NCI-H446 treated with DMSO at 0.1 percent for 48 hours (cell line): ENCODE measurements at regions not wholly inside any gene's neighbourhood (a gene's known extent, or its start where the extent isn't known, plus 50 kb on each side); places are given as distances from the start of the nearest gene placed in this dataset.
"Not testable (repeated sequence)": the region's sequence is repeated elsewhere in the genome, so short reads cannot be mapped to it uniquely, and the experiment has no call there.

Source experiments
- DNase-seq: peaks from one replicate; lab custom pipeline; 2025; lab: John Stamatoyannopoulos, UW

GRCh38 chr5:126139773-126140172 is 283.4 kb upstream of the GRAMD2B start:
- DNase-seq = no peak

- no peak for DNase-seq
Observed at GRCh38 chr5:126143622-126144021, 279.6 kb upstream of the GRAMD2B start.

DNA sequence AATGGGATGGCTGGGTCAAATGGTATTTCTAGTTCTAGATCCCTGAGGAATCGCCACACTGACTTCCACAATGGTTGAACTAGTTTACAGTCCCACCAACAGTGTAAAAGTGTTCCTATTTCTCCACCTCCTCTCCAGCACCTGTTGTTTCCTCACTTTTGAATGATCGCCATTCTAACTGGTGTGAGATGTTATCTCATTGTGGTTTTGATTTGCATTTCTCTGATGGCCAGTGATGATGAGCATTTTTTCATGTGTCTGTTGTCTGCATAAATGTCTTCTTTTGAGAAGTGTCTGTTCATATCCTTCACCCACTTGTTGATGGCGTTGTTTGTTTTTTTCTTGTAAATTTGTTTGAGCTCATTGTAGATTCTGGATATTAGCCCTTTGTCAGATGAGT is 272.9 kb upstream of the GRAMD2B start:
- not testable (repeated sequence) for DNase-seq

DNA sequence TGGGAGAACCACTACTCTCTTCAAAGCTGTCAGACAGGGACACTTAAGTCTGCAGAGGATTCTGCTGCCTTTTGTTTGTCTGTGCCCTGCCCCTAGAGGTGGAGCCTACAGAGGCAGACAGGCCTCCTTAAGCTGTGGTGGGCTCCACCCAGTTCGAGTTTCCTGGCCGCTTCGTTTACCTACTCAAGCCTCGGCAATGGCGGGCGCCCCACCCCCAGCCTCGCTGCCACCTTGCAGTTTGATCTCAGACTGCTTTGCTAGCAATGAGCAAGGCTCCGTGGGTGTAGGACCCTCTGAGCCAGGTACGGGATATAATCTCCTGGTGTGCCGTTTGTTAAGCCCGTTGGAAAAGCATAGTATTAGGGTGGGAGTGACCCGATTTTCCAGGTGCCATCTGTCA is 267.9 kb upstream of the GRAMD2B start:
- DNase-seq = not testable (repeated sequence)

DNA sequence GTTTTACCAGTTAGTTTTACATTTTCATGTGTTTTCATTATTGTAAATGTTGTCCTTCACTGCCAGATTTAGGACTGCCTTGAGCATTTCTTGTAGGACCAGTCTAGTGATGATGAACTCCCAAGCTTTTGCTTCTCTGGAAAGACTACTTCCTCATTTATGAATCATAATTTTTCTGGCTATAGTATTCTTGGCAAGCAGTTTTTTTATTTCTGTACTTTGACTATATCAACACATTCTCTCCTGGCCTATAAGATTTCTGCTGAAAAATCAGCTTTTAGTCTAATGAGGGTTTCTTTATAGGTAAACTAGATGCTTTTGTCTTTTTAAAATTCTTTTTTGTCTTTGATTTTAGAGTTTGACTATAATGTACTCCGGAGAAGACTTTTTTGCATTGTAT is 256.8 kb upstream of the GRAMD2B start:
- no peak for DNase-seq

DNA sequence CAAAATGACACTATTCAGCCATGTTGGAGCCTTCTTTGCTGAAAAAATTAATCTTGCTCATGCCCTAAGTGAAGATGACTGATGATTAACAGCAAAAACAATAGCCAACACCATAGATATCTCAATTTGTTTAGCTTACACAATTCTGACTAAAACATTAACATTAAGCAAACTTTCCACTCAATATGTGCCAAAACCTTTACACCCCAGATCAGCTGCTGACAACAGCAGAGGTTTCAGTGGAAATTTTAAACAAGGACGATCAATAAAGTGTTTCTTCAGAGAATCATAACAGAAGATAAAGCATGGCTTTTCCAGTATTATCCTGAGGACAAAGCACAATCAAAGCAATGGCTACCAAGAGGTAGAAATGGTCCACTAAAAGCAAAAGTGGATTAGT is 254.4 kb upstream of the GRAMD2B start:
- no peak for DNase-seq

GRCh38 chr5:126171916-126172315 is 251.3 kb upstream of the GRAMD2B start:
- no peak for DNase-seq

DNA sequence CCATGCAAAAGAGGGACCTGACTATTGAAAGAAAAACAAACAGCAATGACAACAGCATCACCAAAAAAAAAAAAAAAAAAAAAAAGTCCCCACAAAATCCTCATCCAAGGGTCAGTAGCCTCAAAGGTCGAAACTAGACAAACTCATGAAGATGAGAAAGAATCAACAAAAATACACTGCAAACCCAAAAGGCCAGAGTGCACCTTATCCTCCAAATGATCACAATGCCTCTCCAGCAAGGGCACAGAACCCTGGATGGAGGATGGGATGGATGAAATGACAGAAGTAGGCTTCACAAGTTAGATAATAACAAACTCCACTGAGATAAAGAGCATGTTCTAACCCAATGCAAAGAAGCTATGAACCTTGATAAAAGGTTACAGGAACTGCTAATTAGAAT is 250.4 kb upstream of the GRAMD2B start:
- no peak for DNase-seq

DNA sequence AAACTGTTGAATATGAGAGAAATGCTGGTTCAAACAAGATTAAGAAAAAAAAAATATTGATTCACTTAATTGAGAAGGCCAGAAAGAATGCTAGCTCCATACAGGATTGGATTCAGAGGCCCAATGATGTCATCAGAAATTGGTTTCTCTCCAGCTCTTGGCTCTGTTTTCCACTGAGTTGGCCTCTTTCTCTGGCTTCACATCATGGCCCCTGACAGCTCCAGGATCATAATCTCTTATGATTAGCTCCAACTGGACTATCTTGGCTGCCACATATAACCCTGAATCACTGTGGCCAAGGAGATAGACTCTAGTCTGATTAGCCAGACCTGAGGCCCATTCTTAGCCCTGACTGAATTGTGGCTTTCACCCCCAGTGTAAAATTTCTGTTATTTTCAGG is 244.7 kb upstream of the GRAMD2B start:
- DNase-seq = peak; percentile 87

DNA sequence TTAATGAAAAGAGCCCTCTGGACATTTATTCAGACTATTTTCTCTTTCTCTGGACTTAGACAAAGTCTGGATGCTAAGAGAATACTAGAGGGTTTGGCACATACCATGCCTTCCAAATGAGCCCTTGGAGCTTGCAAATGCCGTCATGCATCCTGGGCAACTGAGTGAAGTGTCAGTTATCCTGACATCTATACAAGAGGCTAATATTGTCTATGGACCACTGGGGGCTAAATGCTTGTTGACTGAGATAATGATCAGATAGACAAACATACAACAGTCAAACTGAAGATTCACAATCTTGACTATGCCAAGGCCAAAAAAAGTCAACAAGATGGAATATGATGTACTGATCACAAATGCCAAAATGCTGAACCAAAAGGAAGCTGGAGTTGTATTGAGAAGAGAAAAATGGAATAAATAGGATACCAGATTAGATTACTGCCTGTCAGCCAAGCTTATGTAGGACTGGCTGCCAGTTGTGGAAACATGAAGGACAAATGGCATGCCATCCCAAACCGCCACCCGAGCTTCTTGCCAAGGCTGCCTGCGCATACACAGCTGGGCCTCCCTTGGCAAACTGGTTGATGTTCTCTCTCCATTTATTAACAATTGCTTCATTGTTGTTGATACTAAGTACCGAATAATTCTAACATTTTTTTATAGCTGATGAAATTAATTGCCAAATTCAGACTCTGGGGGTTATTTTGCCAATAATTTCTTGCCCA is 240.1 kb upstream of the GRAMD2B start:
- peak; percentile 95 for DNase-seq

DNA sequence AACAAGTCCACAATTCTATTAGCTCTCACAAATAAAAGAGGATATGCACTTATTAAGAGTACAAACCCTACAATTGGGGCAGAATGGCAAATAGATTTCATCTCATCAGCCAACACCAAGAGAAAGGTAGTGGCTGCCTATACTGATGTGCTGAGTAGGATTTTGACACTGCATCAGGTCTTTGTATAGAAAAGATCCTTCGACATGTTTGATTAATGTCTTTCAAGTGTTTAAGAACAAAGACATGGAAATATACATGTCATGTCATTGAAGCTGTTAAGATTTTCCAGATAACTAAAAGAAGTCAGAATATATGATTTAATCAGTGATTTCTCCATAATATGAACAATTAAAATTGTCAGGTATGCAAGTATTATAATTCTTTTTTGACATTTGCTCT is 238.7 kb upstream of the GRAMD2B start:
- DNase-seq = no peak

DNA sequence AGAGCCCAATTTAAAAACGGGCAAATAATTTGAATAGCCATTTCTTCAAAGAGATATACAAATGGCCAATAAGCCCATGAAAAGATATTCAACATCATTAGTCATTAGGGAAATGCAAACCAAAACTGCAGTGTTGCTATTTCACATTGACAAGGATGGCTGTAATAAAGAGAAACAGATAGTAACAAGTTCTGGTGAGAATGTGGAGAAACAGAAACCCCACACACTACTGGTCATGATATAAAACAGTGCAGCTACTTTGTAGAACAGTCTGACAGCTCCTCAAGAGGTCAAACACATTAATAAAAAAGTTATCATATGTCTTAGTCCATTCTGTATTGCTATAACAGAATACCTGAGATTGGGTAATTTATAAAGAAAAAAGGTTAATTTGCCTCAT is 237.0 kb upstream of the GRAMD2B start:
- DNase-seq = no peak

DNA sequence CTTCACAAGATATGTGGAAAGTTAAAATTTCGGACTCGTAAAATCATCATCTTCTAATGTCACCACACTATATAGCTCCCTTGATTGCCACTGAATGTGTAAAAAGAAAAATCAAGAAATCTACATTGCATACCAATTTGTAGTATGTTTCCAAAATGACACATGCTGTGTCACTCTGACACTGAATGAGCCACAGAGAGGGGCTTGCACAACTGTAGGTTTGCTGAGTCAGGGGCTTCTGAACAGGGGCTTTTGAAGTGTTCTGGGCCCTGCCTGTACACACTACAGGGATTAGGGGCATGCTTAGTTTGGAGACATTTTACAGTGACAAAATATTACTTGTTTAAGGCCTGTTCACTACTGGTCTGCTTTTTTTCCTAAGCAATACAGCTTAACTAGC is 234.4 kb upstream of the GRAMD2B start:
- no peak for DNase-seq

GRCh38 chr5:126189231-126189630 is 234.0 kb upstream of the GRAMD2B start:
- no peak for DNase-seq

- no peak for DNase-seq
Observed at GRCh38 chr5:126189862-126190261, 233.3 kb upstream of the GRAMD2B start.

GRCh38 chr5:126192226-126192625 is 231.0 kb upstream of the GRAMD2B start:
- no peak for DNase-seq

- DNase-seq = no peak
Observed at GRCh38 chr5:126195410-126196100, 227.7 kb upstream of the GRAMD2B start.

DNA sequence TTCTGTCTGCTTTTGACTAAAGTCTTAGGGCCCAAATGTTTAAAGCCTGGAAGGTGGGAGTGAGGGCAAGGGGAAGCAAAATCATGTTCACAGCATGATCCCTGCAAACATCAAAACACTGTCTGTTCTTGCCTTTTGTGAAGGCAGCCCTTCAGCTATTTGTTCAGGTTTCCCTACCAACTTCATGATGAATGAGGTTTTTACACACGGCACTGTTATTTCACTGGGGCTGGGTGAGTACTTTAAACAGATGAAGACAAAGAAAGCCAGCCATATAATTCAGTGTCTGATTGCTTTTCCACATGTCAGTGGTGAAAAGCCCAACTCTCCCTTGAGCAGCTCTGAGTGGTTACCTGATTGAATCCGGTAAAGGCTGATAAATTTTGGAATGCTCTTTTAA is 224.7 kb upstream of the GRAMD2B start:
- DNase-seq = no peak

DNA sequence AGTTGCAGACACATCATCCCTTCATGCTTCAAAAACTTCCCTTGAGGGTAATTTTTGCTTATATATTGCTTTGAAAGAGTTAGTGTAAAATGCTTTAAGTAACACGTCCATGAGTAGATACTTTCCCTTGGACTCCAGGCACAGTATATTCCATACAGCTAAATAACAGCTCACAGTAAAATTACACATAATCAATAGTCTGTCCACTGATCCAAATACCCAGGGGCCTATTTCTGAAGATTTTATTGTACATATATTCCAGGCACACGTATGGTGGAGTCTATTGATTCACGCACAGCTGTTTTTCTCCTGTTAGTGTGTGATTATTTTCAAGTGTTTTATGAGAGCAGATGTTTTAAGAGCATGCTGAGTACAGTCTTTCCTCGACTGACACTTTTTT is 223.7 kb upstream of the GRAMD2B start:
- DNase-seq = no peak

DNA sequence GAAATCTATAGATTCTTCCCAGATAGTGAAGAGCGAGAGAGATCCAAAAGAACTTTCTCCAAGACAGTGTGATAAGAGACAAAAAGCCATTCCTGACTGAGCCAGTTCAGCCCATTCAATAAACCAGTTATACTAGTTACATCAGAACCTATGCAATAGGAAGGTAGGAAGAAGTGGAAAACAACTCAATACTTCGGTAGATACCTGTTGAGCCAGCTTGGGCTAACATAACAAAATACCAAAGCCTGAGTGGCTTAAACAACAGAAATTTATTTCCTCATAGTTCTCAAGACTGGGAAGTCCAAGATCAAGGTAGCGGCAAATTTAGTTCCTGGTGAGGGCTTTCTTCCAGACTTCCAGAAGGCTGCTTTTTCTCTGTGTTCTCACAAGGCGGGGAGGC is 214.5 kb upstream of the GRAMD2B start:
- DNase-seq = no peak

DNA sequence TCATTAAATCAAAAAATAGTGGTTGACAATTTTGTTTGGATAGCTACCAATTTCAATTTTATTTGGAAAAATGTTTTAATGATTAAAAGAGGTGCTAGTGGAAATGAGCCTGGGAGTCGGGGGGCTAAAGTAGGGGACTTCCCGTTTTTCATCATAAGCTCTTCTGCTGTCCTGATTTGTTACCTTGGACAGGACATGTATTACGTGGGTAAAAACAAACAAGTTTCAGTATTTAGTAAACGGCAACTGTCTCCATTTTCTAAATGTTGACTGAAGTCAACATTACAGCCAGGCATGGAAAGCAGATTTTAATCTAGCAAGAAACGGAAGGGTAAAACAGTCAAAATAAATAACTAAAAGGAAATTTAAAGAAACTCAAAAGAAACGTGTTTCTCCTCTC is 212.3 kb upstream of the GRAMD2B start:
- DNase-seq = no peak

DNA sequence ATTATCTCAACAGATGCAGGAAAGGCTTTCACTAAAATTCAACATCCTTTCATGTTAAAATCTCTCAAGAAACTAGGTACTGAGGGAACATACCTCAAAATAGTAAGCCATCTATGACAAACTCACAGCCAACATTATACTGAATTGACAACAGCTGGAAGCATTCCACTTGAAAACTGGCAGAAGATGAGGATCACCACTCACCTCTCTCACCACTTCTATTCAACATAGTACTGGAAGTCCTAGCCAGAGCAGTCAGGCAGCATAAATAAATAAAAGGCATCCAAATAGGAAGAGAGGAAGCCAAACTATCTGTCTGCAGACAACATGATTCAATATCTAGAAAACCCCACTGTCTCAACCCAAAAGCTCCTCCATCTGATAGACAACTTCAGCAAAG is 203.6 kb upstream of the GRAMD2B start:
- peak; percentile 47 for DNase-seq

DNA sequence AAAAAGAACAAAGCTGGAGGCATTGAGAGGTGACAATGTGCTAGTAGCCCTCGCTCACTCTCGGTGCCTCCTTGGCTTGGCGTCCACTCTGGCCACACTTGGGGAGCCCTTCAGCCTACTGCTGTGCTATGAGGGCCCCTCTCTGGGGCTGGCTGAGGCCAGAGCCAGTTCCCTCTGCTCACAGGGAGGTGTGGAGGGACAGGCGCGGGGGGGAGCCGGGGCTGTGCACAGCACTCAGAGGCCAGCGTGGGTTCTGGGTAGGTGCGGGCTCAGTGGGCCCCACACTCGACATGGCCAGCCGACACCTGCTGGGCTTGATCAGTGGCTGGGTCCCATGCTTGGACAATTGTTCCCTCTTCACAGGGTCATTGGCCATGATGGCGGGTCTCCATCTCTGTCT is 202.5 kb upstream of the GRAMD2B start:
- no peak for DNase-seq

DNA sequence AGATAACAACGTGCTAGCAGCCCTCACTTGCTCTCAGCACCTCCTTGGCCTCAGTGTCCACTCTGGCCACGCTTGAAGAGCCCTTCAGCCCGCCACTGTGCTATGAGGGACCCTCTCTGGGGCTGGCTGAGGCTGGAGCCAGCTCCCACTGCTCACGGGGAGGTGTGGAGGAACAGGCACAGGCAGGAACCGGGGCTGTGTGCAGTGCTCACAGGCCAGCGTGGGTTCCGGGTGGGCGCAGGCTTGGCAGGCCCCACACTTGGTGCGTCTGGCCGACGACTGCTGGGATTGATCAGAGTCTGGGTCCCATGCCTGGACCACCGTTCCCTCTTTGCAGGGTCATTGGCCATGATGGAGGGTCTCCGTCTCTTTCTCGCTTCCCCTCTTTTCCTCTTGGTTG is 194.3 kb upstream of the GRAMD2B start:
- no peak for DNase-seq
